HepG2 (cell line): ENCODE measurements at regions not wholly inside any gene's neighbourhood (a gene's known extent, or its start where the extent isn't known, plus 50 kb on each side); places are given as distances from the start of the nearest gene placed in this dataset.

ENCODE experiments used
- ATAC-seq: fragments of 200-7000 bp; cut with Tn5 transposase; 3 replicates; pipeline ENCODE4 v1.9.1; 2020; ENCODE audit warnings: mild to moderate bottlenecking, moderate library complexity
- BruUV-seq: library from RNA; stranded (reverse); fragments of 400-500 nt; replicated peaks from 2 replicates; lab custom pipeline; 2021; lab: Mats Ljungman, UMichigan
- CTCF ChIA-PET: fragments of 300-600 bp; formaldehyde crosslinking; extraction: SDS; loops from one replicate; lab custom pipeline; 2021; ENCODE audit warnings: low total read pairs, inconsistent platforms, low intra/inter-chr PET ratio; lab: Yijun Ruan, JAX
- POLR2A ChIA-PET: fragments of 350-600 bp; sonication (Branson Sonifier 250); formaldehyde crosslinking; loops from one replicate; lab custom pipeline; 2020; ENCODE audit warnings: antibody characterized with exemption, inconsistent platforms; lab: Yijun Ruan, JAX
- DNase-seq: peaks from one replicate; pipeline ENCODE4 v3.0.0-alpha.2; 2015; ENCODE audit warnings: low spot score
- FAIRE-seq: peaks from 3 replicates; lab custom pipeline; 2011; peaks lifted over from hg19 to GRCh38; lab: Jason Lieb, UNC
- H2AFZ ChIP-seq: one replicate; pipeline ENCODE4 v1.6.1; 2011; ENCODE audit warnings: low read length, inconsistent platforms
- H3K27ac ChIP-seq: fragments of 300-600 bp; 3 replicates; pipeline ENCODE4 v1.8.0; 2011; ENCODE audit warnings: mixed run types, mild to moderate bottlenecking, mixed read lengths, low read length, inconsistent platforms; ENCODE audit not compliant: insufficient read depth; ENCODE audit errors: extremely low read length
- H3K27me3 ChIP-seq, 2 experiments: fragments of 200-600 bp in 1 of 2; 2 replicates in 1 of 2; 3 replicates in 1 of 2; pipeline versions ENCODE4 v1.6.0 to v1.8.0; 2011; ENCODE audit warnings: low read length in 2 of 2, mild to moderate bottlenecking in 2 of 2, moderate library complexity in 2 of 2, inconsistent platforms in 1 of 2; ENCODE audit not compliant: insufficient read depth in 2 of 2, control insufficient read depth in 1 of 2
- H3K36me3 ChIP-seq, 2 experiments: fragments of 200-600 bp in 1 of 2; replicated peaks in 1 of 2; 2 replicates in 1 of 2; 3 replicates in 1 of 2; pipeline versions ENCODE4 v1.5.1 to v1.8.0; 2011; ENCODE audit warnings: low read length in 2 of 2, inconsistent platforms in 1 of 2; ENCODE audit not compliant: insufficient read depth in 2 of 2, control insufficient read depth in 1 of 2
- H3K4me1 ChIP-seq: 2 replicates; pipeline ENCODE4 v1.5.1; 2012; ENCODE audit warnings: low read length, inconsistent platforms; ENCODE audit not compliant: insufficient read depth
- H3K4me2 ChIP-seq: 2 replicates; pipeline ENCODE4 v1.6.0; 2011; ENCODE audit warnings: low read depth, low read length, inconsistent platforms
- H3K4me3 ChIP-seq, 3 experiments: fragments of 200-600 bp in 1 of 3; sonication (generic), shearing (Covaris generic) in 1 of 3; replicated peaks in 1 of 3; 2 replicates each; pipeline ENCODE4 v1.5.1; 2011 to 2016; ENCODE audit warnings: low read length in 3 of 3, inconsistent platforms in 2 of 3, low read depth in 2 of 3, mild to moderate bottlenecking in 2 of 3, control low read depth in 1 of 3, mixed read lengths in 1 of 3; ENCODE audit not compliant: insufficient read depth in 1 of 3
- H3K79me2 ChIP-seq: one replicate; pipeline ENCODE4 v1.6.1; 2011; ENCODE audit warnings: low read length, inconsistent platforms; ENCODE audit not compliant: insufficient read depth
- H3K9ac ChIP-seq: 2 replicates; pipeline ENCODE4 v1.6.0; 2011; ENCODE audit warnings: mild to moderate bottlenecking, low read depth, low read length, inconsistent platforms; ENCODE audit not compliant: insufficient read depth
- H3K9me3 ChIP-seq: 2 replicates; pipeline ENCODE4 v1.5.1; 2012; ENCODE audit warnings: mild to moderate bottlenecking, low read length
- H4K20me1 ChIP-seq: 2 replicates; pipeline ENCODE4 v1.6.0; 2011; ENCODE audit warnings: inconsistent platforms, mild to moderate bottlenecking, low read length, moderate library complexity; ENCODE audit not compliant: insufficient read depth
- KLF11 ChIP-seq: IDR thresholded peaks from 2 replicates; pipeline ENCODE4 v1.6.1; 2016; ENCODE audit warnings: missing compliant biosample characterization
- MAFK ChIP-seq, 2 experiments: IDR thresholded peaks in 1 of 2; conservative IDR thresholded peaks in 1 of 2; 2 replicates each; pipeline ENCODE4 v1.6.1; 2011; ENCODE audit warnings: improper control_type of control experiment in 2 of 2, low read length in 2 of 2
- ZBTB42 ChIP-seq: sonication (generic); formaldehyde crosslinking; IDR thresholded peaks from 2 replicates; pipeline ENCODE4 v1.5.0; 2020; ENCODE audit warnings: mild to moderate bottlenecking, missing genetic modification reagents
- ZNF350 ChIP-seq: sonication (generic); formaldehyde crosslinking; IDR thresholded peaks from 2 replicates; pipeline ENCODE4 v1.4.0; 2020; ENCODE audit warnings: mild to moderate bottlenecking, low read depth, missing genetic modification reagents, borderline replicate concordance
- ZNF510 ChIP-seq: sonication (generic); formaldehyde crosslinking; IDR thresholded peaks from 2 replicates; pipeline ENCODE4 v1.4.0; 2020; ENCODE audit warnings: low read depth, mild to moderate bottlenecking, missing genetic modification reagents
- ZNF704 ChIP-seq: sonication (generic); formaldehyde crosslinking; IDR thresholded peaks from 2 replicates; pipeline ENCODE4 v1.8.1; 2023; ENCODE audit warnings: mild to moderate bottlenecking, inconsistent platforms, moderate library complexity, missing genetic modification reagents, borderline replicate concordance
- ZNF770 ChIP-seq: sonication (generic); formaldehyde crosslinking; IDR thresholded peaks from 2 replicates; pipeline ENCODE4 v1.5.0; 2020; ENCODE audit warnings: mild to moderate bottlenecking, missing genetic modification reagents
- ZSCAN20 ChIP-seq: sonication (generic); formaldehyde crosslinking; IDR thresholded peaks from 2 replicates; pipeline ENCODE4 v1.4.0; 2020; ENCODE audit warnings: missing genetic modification reagents, mild to moderate bottlenecking, borderline replicate concordance
- WGBS: methylation state at CpG from one replicate; pipeline ENCODE4 v1.1.6; 2017; ENCODE audit warnings: low lambda C conversion rate; 5-methylcytosine and 5-hydroxymethylcytosine counted together
- in situ Hi-C: cut with HindIII; loops from 2 replicates; pipeline ENCODE4 v1.10.0; 2017; ENCODE audit warnings: low pct_unique_long_range_greater_than_20kb; ENCODE audit not compliant: extremely low pct_ligation_motif_present
- intact Hi-C: fragments of 100-400 bp; cut with micrococcal nuclease; formaldehyde crosslinking; loops from one replicate; pipeline ENCODE4 v1.10.0; 2022; ENCODE audit not compliant: unreplicated experiment

- intact Hi-C loops (no loop called here), in situ Hi-C loops (no loop called here)
- H3K36me3 ChIP-seq, result no peaks in the 10 kb centered on the region
- 0% methylated on average over 1 of the region's 3 CpGs for WGBS
- H3K4me3 ChIP-seq, result no peak overlapping the region
- no peak overlapping the region for H3K4me2 ChIP-seq
- no TSS peak for BruUV-seq
- H2AFZ ChIP-seq, result no peak overlapping the region
- FAIRE-seq, result no peak
- CTCF ChIA-PET, result no interaction called here
- no peaks in the 10 kb centered on the region for H3K27me3 ChIP-seq
- H3K79me2 ChIP-seq, result no peaks in the 10 kb centered on the region
- H3K4me1 ChIP-seq, result no peaks in the 10 kb centered on the region
- no peaks in the 10 kb centered on the region for H4K20me1 ChIP-seq
- ATAC-seq, result no peak
- no peak for DNase-seq
- POLR2A ChIA-PET, result no interaction called here
- no peaks in the 10 kb centered on the region for H3K9me3 ChIP-seq
- no peak overlapping the region for H3K9ac ChIP-seq
- no peak for TF ChIP-seq KLF11 (CRISPR knock-in tag)
- no peak for TF ChIP-seq ZBTB42 (CRISPR knock-in tag)
- TF ChIP-seq ZSCAN20 (CRISPR knock-in tag), result no peak
- no peak for TF ChIP-seq ZNF704 (CRISPR knock-in tag)
- no peak for TF ChIP-seq ZNF350 (CRISPR knock-in tag)
- TF ChIP-seq MAFK (conservative IDR thresholded peaks at IDR 0.05 in 1 of 2, IDR thresholded peaks at IDR 0.05 in 1 of 2; ENCODE audit: low read length in 2 of 2), result no peak
- no peak for TF ChIP-seq ZNF770
- TF ChIP-seq ZNF510, result no peak
- TF ChIP-seq, all 625 proteins: peak for 0
- no peak overlapping the region for H3K27ac ChIP-seq
These were observed 235.3 kb upstream of the USP9Y start for GRCh38 chrY:12465706-12466105.
